ENCODE measurements at regions not wholly inside any gene's neighbourhood (a gene's known extent, or its start where the extent isn't known, plus 50 kb on each side); places are given as distances from the start of the nearest gene placed in this dataset.

DNA sequence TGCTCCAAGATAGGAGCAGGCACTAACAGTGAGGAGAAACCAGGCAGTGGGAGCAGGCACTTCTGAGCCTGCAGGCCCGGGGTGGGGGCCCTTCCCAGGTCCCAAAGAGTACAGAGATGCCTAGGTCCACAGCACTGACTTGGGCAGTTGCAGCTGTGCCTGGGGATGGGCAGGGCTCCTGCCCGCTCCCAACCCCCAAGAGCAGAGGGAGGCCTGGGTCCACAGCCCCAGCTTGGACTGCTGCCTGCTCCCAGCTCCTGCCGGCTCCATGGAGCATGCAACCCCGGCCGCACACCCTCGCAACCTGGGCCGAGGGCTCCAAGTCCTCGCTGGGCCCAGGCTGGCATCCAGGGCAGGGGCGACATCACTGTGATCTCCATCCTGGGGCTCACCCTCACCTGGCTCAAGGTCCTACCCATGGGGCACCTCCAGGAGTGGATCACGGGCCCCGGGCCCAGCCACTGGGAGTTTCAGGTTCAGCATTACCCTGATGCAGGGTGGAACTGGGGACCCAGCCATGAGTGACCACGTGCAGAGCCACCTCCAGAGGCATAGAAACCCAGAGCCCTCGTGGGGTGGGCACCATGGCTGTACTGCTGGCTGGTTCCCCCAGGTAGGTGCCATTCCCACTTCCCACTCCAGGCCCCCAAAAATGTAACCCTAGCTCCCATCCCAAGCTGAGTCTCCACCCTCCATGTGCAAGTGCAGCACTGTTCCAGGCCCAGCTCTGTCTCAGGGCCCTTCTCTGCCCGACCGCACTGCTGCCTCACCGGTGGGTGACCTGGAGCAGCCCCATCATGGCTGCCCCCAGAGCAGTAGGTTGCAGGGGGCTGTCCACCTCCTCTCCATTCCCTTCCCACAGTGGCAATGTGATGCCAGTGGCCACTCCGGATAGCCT, 325.6 kb downstream of the NR4A2 start:
- Histone ChIP-seq H3K4me2 (ENCODE audit: insufficient read depth, low read length) (no peak overlapping the region), H3K36me3 (ENCODE audit: control insufficient read depth in 2 of 2, extremely low read depth in 1 of 2, insufficient read depth in 2 of 2, low read length in 2 of 2) (no peaks in the 10 kb centered on the region), H3K79me2 (ENCODE audit: control insufficient read depth, insufficient read depth, low read length) (no peaks in the 10 kb centered on the region), H3K9me1 (replicated peaks; ENCODE audit: control insufficient read depth, extremely low read depth, insufficient read depth, low read length) (no peaks in the 10 kb centered on the region), H3K4me1 (ENCODE audit: control insufficient read depth, extremely low read depth, insufficient read depth, low read length) (no peaks in the 10 kb centered on the region), H3K9me3 (replicated peaks; ENCODE audit: control insufficient read depth, insufficient read depth, low read length) (no peaks in the 10 kb centered on the region), H3K9ac (replicated peaks; ENCODE audit: extremely low read depth, insufficient read depth, low read length) (no peak overlapping the region), H4K20me1 (replicated peaks; ENCODE audit: control insufficient read depth, extremely low read depth, insufficient read depth, low read length) (no peaks in the 10 kb centered on the region), H3K27ac (ENCODE audit: insufficient read depth, low read depth, low read length) (no peak overlapping the region), H2AFZ (ENCODE audit: low read depth, low read length) (no peak overlapping the region), H3K27me3 (ENCODE audit: control insufficient read depth in 2 of 2, insufficient read depth in 2 of 2, low read length in 2 of 2) (no peaks in the 10 kb centered on the region), H3K4me3 (replicated peaks in 1 of 3; ENCODE audit: insufficient read depth in 1 of 3, low read depth in 1 of 3, low read length in 3 of 3) (no peak overlapping the region)
- dilution Hi-C loops (cut with MboI; ENCODE audit: extremely low pct_ligation_motif_present, low sequenced_read_pairs) (no loop called here), intact Hi-C loops (cut with micrococcal nuclease) (no loop called here)
- no peak for DNase-seq (ENCODE audit: low read depth, low spot score)
- TF ChIP-seq EZH2 (IDR thresholded peaks at IDR 0.05; ENCODE audit: borderline replicate concordance, low read depth, low read length, severe bottlenecking), result no peak
- ChIA-PET CTCF (no interaction called here), POLR2A (no interaction called here)
- BruUV-seq (replicated peaks), result no TSS peak
- FAIRE-seq, result no peak

DNA sequence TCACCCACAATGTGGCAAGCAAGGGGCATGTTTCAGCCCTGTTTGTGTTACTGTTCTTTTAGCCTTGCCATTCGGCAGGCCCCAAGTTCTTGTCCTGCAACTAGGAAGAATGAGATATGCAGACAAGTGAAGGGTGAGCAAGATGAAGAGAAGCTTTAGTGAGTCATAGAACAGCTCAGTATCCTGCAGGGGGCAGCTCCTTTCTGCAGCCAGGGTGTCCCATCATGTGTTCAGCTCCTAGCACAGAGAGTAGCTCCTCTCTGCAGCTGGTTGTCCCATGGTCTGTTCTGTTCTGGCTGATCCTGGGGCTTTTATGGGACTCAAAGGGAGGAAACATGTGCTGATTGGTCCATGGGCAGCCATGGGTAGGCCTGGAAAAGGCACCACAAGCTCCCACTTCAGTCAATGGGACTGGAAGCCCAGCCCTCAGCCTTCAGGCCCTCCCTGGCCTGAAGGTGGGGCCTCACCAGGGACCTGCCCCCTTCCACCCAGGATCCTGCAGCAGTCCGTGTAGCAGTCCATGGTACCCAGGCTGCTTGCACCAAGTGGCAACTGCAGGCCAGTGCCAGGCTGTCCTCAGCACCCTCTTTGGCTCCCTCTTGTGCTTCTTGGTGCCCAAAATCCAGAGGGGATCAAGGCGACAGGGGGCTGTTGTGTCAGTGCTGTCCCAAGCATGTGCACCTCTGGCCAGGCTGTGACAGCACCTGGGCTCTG, 326.4 kb downstream of the NR4A2 start:
- FAIRE-seq, result no peak
- CTCF ChIA-PET, result no interaction called here

More for the DNA sequence above, 326.4 kb downstream of the NR4A2 start:
- Histone ChIP-seq H2AFZ (ENCODE audit: low read depth, low read length) (no peak overlapping the region), H3K36me3 (ENCODE audit: control insufficient read depth in 2 of 2, extremely low read depth in 1 of 2, insufficient read depth in 2 of 2, low read length in 2 of 2) (no peaks in the 10 kb centered on the region), H4K20me1 (replicated peaks; ENCODE audit: control insufficient read depth, extremely low read depth, insufficient read depth, low read length) (no peaks in the 10 kb centered on the region), H3K27me3 (ENCODE audit: control insufficient read depth in 2 of 2, insufficient read depth in 2 of 2, low read length in 2 of 2) (no peaks in the 10 kb centered on the region), H3K79me2 (ENCODE audit: control insufficient read depth, insufficient read depth, low read length) (no peaks in the 10 kb centered on the region), H3K4me2 (ENCODE audit: insufficient read depth, low read length) (no peak overlapping the region), H3K9ac (replicated peaks; ENCODE audit: extremely low read depth, insufficient read depth, low read length) (no peak overlapping the region), H3K9me1 (replicated peaks; ENCODE audit: control insufficient read depth, extremely low read depth, insufficient read depth, low read length) (no peaks in the 10 kb centered on the region), H3K9me3 (replicated peaks; ENCODE audit: control insufficient read depth, insufficient read depth, low read length) (no peaks in the 10 kb centered on the region), H3K4me1 (ENCODE audit: control insufficient read depth, extremely low read depth, insufficient read depth, low read length) (no peaks in the 10 kb centered on the region), H3K27ac (ENCODE audit: insufficient read depth, low read depth, low read length) (no peak overlapping the region), H3K4me3 (replicated peaks in 1 of 3; ENCODE audit: insufficient read depth in 1 of 3, low read depth in 1 of 3, low read length in 3 of 3) (no peak overlapping the region)
- BruUV-seq (replicated peaks), result no TSS peak
- dilution Hi-C loops (cut with MboI; ENCODE audit: extremely low pct_ligation_motif_present, low sequenced_read_pairs) (no loop called here), intact Hi-C loops (cut with micrococcal nuclease) (no loop called here)
- POLR2A ChIA-PET, result no interaction called here
- no peak for DNase-seq (ENCODE audit: low read depth, low spot score)
- TF ChIP-seq FOS (IDR thresholded peaks at IDR 0.05; ENCODE audit: borderline replicate concordance, insufficient read depth, low read length), result no peak
- no peak for TF ChIP-seq GATA2 (IDR thresholded peaks at IDR 0.05; ENCODE audit: insufficient read depth, insufficient read length, low read depth, low read length)
- no peak for TF ChIP-seq POLR2AphosphoS5 (IDR thresholded peaks at IDR 0.05; ENCODE audit: insufficient read depth, low read depth, low read length)
- TF ChIP-seq, protein P1, sequence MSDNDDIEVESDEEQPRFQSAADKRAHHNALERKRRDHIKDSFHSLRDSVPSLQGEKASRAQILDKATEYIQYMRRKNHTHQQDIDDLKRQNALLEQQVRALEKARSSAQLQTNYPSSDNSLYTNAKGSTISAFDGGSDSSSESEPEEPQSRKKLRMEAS (IDR thresholded peaks at IDR 0.05; ENCODE audit: insufficient read depth, insufficient read length), result no peak
- TF ChIP-seq, protein P2, sequence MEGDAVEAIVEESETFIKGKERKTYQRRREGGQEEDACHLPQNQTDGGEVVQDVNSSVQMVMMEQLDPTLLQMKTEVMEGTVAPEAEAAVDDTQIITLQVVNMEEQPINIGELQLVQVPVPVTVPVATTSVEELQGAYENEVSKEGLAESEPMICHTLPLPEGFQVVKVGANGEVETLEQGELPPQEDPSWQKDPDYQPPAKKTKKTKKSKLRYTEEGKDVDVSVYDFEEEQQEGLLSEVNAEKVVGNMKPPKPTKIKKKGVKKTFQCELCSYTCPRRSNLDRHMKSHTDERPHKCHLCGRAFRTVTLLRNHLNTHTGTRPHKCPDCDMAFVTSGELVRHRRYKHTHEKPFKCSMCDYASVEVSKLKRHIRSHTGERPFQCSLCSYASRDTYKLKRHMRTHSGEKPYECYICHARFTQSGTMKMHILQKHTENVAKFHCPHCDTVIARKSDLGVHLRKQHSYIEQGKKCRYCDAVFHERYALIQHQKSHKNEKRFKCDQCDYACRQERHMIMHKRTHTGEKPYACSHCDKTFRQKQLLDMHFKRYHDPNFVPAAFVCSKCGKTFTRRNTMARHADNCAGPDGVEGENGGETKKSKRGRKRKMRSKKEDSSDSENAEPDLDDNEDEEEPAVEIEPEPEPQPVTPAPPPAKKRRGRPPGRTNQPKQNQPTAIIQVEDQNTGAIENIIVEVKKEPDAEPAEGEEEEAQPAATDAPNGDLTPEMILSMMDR (IDR thresholded peaks at IDR 0.05; ENCODE audit: extremely low read depth in 1 of 2, insufficient read depth in 1 of 2, low read depth in 1 of 2, low read length in 2 of 2), result no peak
- no peak for TF ChIP-seq MYC (IDR thresholded peaks at IDR 0.05; ENCODE audit: low read depth, low read length)
- no peak for TF ChIP-seq EZH2 (IDR thresholded peaks at IDR 0.05; ENCODE audit: borderline replicate concordance, low read depth, low read length, severe bottlenecking)
- no peak for TF ChIP-seq JUN (IDR thresholded peaks at IDR 0.05; ENCODE audit: borderline replicate concordance, insufficient read depth, insufficient read length, low read depth)
- no peak for TF ChIP-seq POLR2A (IDR thresholded peaks at IDR 0.05; ENCODE audit: low read depth, low read length)
